HG03108 (cell line): ENCODE measurements at regions not wholly inside any gene's neighbourhood (a gene's known extent, or its start where the extent isn't known, plus 50 kb on each side); places are given as distances from the start of the nearest gene placed in this dataset.

ENCODE experiments used
- ATAC-seq: cut with Tn5 transposase; IDR thresholded peaks from one replicate; pipeline ENCODE4 v1.9.1; 2021; ENCODE audit warnings: moderate library complexity; ENCODE audit not compliant: unreplicated experiment

DNA sequence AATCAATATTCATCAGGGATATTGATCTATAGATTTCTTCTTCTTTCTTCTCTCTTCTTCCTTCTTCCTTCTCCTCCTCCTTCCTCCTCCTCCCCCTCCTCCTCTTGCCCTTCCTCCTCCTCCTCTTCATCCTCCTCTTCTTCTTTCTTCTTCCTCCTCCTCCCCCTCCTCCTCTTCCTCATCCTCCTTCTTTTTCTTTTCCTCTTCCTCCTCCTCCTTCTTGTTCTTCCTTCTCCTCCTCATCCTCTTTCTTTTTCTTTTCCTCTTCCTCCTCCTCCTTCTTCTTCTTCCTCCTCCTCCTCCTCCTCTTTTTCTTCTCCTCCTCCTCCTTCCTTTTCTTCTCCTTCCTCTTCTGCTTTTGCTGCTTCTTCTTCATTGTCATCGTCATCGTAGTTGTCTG is 52.4 kb upstream of the SERINC1 start:
- no peak for ATAC-seq

DNA sequence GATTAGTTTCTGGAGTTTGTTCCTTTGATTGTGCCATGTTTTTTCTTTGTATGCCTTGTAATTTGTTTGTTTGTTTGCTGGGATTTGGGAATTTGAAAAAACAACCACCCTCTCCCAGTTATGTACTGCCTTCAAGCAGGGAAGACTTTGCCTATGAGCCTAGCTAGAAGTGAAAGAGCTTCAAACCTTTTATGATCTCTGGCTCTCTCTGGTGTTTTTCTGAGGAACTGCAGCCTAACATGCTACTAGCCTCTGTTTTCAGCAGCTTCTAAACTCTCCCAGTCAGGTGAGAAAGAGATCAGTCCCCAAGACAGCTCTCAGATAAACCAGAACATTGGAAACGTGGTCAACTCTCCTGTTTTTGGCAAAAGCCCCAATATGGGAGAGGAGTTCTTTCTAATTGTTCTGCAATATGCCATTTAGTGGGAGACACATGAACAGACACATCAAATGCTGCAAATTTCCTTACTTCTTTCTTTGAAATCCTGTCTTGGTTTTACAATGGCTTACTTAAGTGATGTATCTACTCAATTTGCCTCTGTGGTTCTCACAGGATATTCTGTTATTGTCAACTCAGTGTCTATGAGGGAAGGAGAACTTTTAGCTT is 58.9 kb upstream of the SERINC1 start:
- peak; percentile 96 for ATAC-seq

DNA sequence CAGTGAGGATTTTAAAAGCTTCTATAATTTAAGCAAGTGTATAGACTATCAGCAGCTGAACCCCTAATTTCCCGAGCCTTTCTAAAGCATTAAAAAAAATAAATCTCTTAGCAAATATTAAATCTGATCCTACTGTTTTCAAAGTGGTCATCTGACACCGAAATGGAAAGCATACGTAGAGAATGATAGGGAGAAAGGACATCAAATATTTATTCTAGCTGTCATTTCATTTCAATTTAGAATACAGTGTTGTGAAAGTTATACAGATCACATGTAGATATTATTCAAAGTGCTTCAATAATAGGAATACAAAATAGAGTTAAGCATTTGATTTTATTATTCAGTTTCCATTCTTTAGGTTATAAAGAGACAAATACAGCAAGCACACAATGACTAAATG is 61.9 kb upstream of the PKIB start:
- ATAC-seq = no peak

DNA sequence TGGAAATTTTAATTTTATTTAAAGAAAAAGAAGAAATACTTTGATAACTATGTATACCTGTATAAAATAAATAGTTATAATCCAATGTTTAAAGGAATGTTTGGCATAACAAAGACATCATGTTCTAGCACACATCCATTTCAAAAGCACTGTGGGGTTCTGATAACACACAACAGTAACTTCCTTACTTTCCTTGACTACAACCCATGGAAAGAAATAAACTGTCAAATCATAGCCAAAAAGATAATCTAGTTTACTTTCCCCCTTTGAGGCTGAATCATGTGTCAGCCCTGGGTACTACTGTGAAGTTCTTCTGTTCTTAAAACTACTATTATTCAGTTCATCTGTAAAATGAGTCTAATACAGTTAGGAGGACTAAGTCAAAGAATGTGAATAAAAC is 61.4 kb upstream of the PKIB start:
- no peak for ATAC-seq

DNA sequence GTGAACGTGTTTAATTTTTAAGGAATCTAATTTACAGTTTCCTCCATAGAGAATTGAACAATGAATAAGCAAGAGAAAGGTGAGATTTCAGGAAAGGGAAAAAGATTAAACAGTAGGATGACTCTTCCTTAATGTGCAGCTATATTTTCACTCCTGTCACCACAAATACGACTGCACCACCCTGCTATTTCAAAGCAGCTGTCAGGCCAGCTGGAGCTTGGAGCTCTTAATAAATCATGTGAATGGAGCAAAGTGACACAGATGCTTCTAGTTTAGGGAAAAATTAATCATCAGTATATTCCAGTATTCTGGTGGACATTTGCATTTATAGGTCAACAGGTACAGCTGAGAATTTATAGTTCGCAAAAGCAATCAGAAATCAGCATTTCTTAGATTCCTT is 56.5 kb upstream of the PKIB start:
- no peak for ATAC-seq

DNA sequence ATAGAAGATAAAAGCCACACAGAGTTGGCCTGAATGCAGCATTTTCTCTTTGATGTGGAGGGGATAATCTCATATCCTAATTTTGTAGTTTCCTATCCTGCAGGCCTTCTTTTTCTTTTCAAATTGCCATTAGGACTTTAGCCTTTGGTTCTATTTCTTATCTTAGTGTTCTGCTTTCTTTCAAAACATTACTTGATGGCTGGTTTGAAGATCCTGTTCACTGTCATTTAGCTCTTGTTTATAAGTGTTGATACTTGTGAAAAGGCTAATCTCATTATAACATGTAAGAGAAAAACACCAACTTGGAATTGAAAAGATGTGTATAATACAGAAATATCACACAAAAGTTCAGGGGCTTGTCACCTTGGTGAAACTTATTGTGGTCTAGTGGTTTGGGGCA is 54.6 kb upstream of the PKIB start:
- ATAC-seq = no peak

DNA sequence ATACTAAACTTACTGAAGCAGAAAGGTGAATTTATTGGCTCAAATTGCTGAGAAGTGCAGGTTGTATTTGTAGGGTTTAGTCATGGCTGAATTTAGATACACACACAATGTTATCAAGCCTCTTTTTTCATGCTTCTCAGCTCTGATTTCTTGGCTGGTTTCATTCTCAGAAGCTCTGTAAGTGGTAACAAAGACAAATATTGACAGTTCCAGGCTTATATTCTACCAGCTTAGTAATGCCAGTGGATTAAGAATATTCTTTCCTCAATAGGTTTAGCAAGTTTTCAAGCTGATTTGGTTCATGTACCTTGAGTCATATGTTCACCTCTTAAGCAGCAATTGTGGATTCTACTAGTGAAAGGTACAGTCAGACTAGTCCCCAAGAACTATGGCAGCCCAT is 52.1 kb upstream of the PKIB start:
- no peak for ATAC-seq
